GM12875 (cell line): ENCODE measurements at regions not wholly inside any gene's neighbourhood (a gene's known extent, or its start where the extent isn't known, plus 50 kb on each side); places are given as distances from the start of the nearest gene placed in this dataset.

Source experiments
- H3K4me3 ChIP-seq: one replicate; pipeline ENCODE4 v1.5.1; 2011; ENCODE audit warnings: low read depth, low read length, control low read depth
- CTCF ChIP-seq: IDR thresholded peaks from 2 replicates; pipeline ENCODE4 v1.5.1; 2011; ENCODE audit warnings: low read depth, mild to moderate bottlenecking, control low read depth, inconsistent platforms, low read length, moderate library complexity, borderline replicate concordance; ENCODE audit not compliant: insufficient read depth

GRCh38 chr10:7473474-7473873, 62.6 kb upstream of the SFMBT2 start:
- no peak for TF ChIP-seq CTCF
- no peak overlapping the region for H3K4me3 ChIP-seq

- TF ChIP-seq CTCF, result no peak
- H3K4me3 ChIP-seq, result peak overlapping the region; percentile 6
Measured at GRCh38 chr10:7471720-7472367, 61.0 kb upstream of the SFMBT2 start.

- no peak for TF ChIP-seq CTCF
- H3K4me3 ChIP-seq, result no peak overlapping the region
Measured at GRCh38 chr10:7470371-7470770, 59.5 kb upstream of the SFMBT2 start.

GRCh38 chr10:7467031-7467667, 56.3 kb upstream of the SFMBT2 start:
- no peak for TF ChIP-seq CTCF
- H3K4me3 ChIP-seq, result no peak overlapping the region

GRCh38 chr10:7464691-7465090, 53.9 kb upstream of the SFMBT2 start:
- no peak overlapping the region for H3K4me3 ChIP-seq
- no peak for TF ChIP-seq CTCF
